OCI-LY1 (cell line): ENCODE measurements at regions not wholly inside any gene's neighbourhood (a gene's known extent, or its start where the extent isn't known, plus 50 kb on each side); places are given as distances from the start of the nearest gene placed in this dataset.

Experiments
- H2AFZ ChIP-seq: fragments of 200-600 bp; sonication (generic), shearing (Covaris generic); 2 replicates; pipeline ENCODE4 v1.6.0; 2014; ENCODE audit warnings: antibody characterized with exemption, mild to moderate bottlenecking, low read length
- H3F3A ChIP-seq: fragments of 200-600 bp; sonication (generic), shearing (Covaris generic); 2 replicates; pipeline ENCODE4 v1.6.0; 2014; ENCODE audit warnings: mild to moderate bottlenecking, antibody characterized with exemption, low read length, moderate library complexity; ENCODE audit not compliant: insufficient read depth
- H3K27ac ChIP-seq: fragments of 200-600 bp; sonication (generic); 2 replicates; pipeline ENCODE4 v1.5.1; 2014; ENCODE audit warnings: low read length, mixed run types, mild to moderate bottlenecking, low read depth; ENCODE audit not compliant: poor library complexity, severe bottlenecking
- H3K27me3 ChIP-seq: fragments of 200-600 bp; sonication (generic); 2 replicates; pipeline ENCODE4 v1.6.0; 2014; ENCODE audit warnings: antibody characterized with exemption, mild to moderate bottlenecking, low read length, moderate library complexity; ENCODE audit not compliant: insufficient read depth
- H3K36me3 ChIP-seq: fragments of 200-600 bp; sonication (generic); 2 replicates; pipeline ENCODE4 v1.6.1; 2014; ENCODE audit warnings: mild to moderate bottlenecking, antibody characterized with exemption, low read length, moderate library complexity, mixed read lengths; ENCODE audit not compliant: insufficient read depth
- H3K4me1 ChIP-seq: fragments of 200-600 bp; sonication (generic); 2 replicates; pipeline ENCODE4 v1.5.1; 2014; ENCODE audit warnings: mild to moderate bottlenecking, low read length, moderate library complexity; ENCODE audit not compliant: insufficient read depth, severe bottlenecking
- H3K4me2 ChIP-seq: fragments of 200-600 bp; sonication (generic), shearing (Covaris generic); 2 replicates; pipeline ENCODE4 v1.6.1; 2014; ENCODE audit warnings: low read length
- H3K4me3 ChIP-seq: fragments of 200-600 bp; sonication (generic); 2 replicates; pipeline ENCODE4 v1.5.1; 2014; ENCODE audit warnings: low read length, low read depth, mild to moderate bottlenecking, mixed read lengths; ENCODE audit not compliant: poor library complexity, severe bottlenecking
- H3K79me2 ChIP-seq: fragments of 200-600 bp; shearing (Covaris generic); 2 replicates; pipeline ENCODE4 v1.6.1; 2016; ENCODE audit warnings: mixed run types, low read length, mixed read lengths; ENCODE audit not compliant: insufficient read depth
- H3K9ac ChIP-seq: fragments of 200-600 bp; sonication (generic), shearing (Covaris generic); 2 replicates; pipeline ENCODE4 v1.6.1; 2014; ENCODE audit warnings: mild to moderate bottlenecking, low read length, mixed read lengths
- H3K9me2 ChIP-seq: fragments of 200-600 bp; sonication (generic), shearing (Covaris generic); 2 replicates; pipeline ENCODE4 v1.6.1; 2014; ENCODE audit warnings: low read depth, mild to moderate bottlenecking, low read length, mixed read lengths
- H3K9me3 ChIP-seq: fragments of 200-600 bp; shearing (Covaris generic); 2 replicates; pipeline ENCODE4 v1.6.1; 2014; ENCODE audit warnings: low read length, mixed read lengths
- H4K20me1 ChIP-seq: fragments of 200-600 bp; sonication (generic), shearing (Covaris generic); 2 replicates; pipeline ENCODE4 v1.6.0; 2016; ENCODE audit warnings: mild to moderate bottlenecking, low read length; ENCODE audit not compliant: insufficient read depth
- CTCF ChIP-seq: fragments of 200-600 bp; sonication (generic), shearing (Covaris generic); IDR thresholded peaks from 2 replicates; pipeline ENCODE4 v1.5.1; 2017; ENCODE audit warnings: mild to moderate bottlenecking, antibody characterized with exemption, low read length, moderate library complexity, mixed read lengths
- EZH2 ChIP-seq: fragments of 200-600 bp; sonication (generic), shearing (Covaris generic); IDR thresholded peaks from 2 replicates; pipeline ENCODE4 v1.8.0; 2017; ENCODE audit warnings: borderline replicate concordance, mixed run types, mild to moderate bottlenecking, antibody characterized with exemption, low read length, moderate library complexity, mixed read lengths

- Histone ChIP-seq H3K4me1 (no peaks in the 10 kb centered on the region), H2AFZ (no peak overlapping the region), H3K4me2 (no peak overlapping the region), H3K27ac (no peak overlapping the region), H3K4me3 (no peak overlapping the region), H3K9ac (no peak overlapping the region), H4K20me1 (no peaks in the 10 kb centered on the region), H3K36me3 (no peaks in the 10 kb centered on the region), H3K79me2 (no peaks in the 10 kb centered on the region), H3F3A (no peaks in the 10 kb centered on the region), H3K9me2 (no peaks in the 10 kb centered on the region), H3K27me3 (no peaks in the 10 kb centered on the region), H3K9me3 (no peaks in the 10 kb centered on the region)
- TF ChIP-seq CTCF (no peak), EZH2 (no peak)
Observed at GRCh38 chr1:29880556-29880955, 644.2 kb downstream of the PTPRU start.

GRCh38 chr1:29879217-29879616, 642.9 kb downstream of the PTPRU start:
- Histone ChIP-seq H3K27me3 (no peaks in the 10 kb centered on the region), H3K9me3 (no peaks in the 10 kb centered on the region), H3K36me3 (no peaks in the 10 kb centered on the region), H3K79me2 (no peaks in the 10 kb centered on the region), H4K20me1 (no peaks in the 10 kb centered on the region), H2AFZ (no peak overlapping the region), H3K4me1 (no peaks in the 10 kb centered on the region), H3K4me3 (no peak overlapping the region), H3K9me2 (no peaks in the 10 kb centered on the region), H3K9ac (no peak overlapping the region), H3F3A (no peaks in the 10 kb centered on the region), H3K4me2 (no peak overlapping the region), H3K27ac (no peak overlapping the region)
- TF ChIP-seq EZH2 (no peak), CTCF (no peak)

GRCh38 chr1:29878501-29878900, 642.2 kb downstream of the PTPRU start:
- H3K27ac ChIP-seq = no peak overlapping the region
- no peaks in the 10 kb centered on the region for H3K27me3 ChIP-seq
- H3K9me3 ChIP-seq = no peaks in the 10 kb centered on the region
- no peaks in the 10 kb centered on the region for H3K4me1 ChIP-seq
- no peaks in the 10 kb centered on the region for H3K36me3 ChIP-seq
- no peaks in the 10 kb centered on the region for H4K20me1 ChIP-seq
- H3F3A ChIP-seq = no peaks in the 10 kb centered on the region
- no peak for TF ChIP-seq EZH2
- no peak for TF ChIP-seq CTCF
- H3K9ac ChIP-seq = no peak overlapping the region
- H3K4me2 ChIP-seq = no peak overlapping the region
- no peaks in the 10 kb centered on the region for H3K9me2 ChIP-seq
- no peak overlapping the region for H2AFZ ChIP-seq
- H3K4me3 ChIP-seq = no peak overlapping the region
- H3K79me2 ChIP-seq = no peaks in the 10 kb centered on the region
